ENCODE measurements at regions not wholly inside any gene's neighbourhood (a gene's known extent, or its start where the extent isn't known, plus 50 kb on each side); places are given as distances from the start of the nearest gene placed in this dataset.

GRCh38 chr10:28845009-28845682, 167.8 kb downstream of the BAMBI start:
- H3K4me1 ChIP-seq (ENCODE audit: low read length): no peaks in the 10 kb centered on the region
- H3K27me3 ChIP-seq (ENCODE audit: low read length): no peaks in the 10 kb centered on the region; the same call in 1 of the 2 replicates
- H3K4me3 ChIP-seq (ENCODE audit: low read length): no peak overlapping the region
- no peaks in the 10 kb centered on the region for H4K20me1 ChIP-seq (ENCODE audit: insufficient read depth, low read depth, low read length)
- H3K9me2 ChIP-seq (replicated peaks; ENCODE audit: insufficient read depth, low read length): no peaks in the 10 kb centered on the region
- no peak overlapping the region for H3K9ac ChIP-seq (ENCODE audit: low read length)
- H3K79me2 ChIP-seq (ENCODE audit: low read length): no peaks in the 10 kb centered on the region
- H3K27ac ChIP-seq (ENCODE audit: low read length): no peak overlapping the region
- peaks cover 7% of the 10 kb centered on the region; the same call in 1 of the 2 replicates for H3K9me3 ChIP-seq (ENCODE audit: low read length)
- H3K4me2 ChIP-seq (ENCODE audit: low read depth, low read length, poor library complexity, severe bottlenecking): no peak overlapping the region
- H3K36me3 ChIP-seq (ENCODE audit: insufficient read depth, low read length): no peaks in the 10 kb centered on the region
- no peak for DNase-seq
- H2AFZ ChIP-seq (ENCODE audit: low read length): no peak overlapping the region

GRCh38 chr10:28849309-28849708, 172.0 kb downstream of the BAMBI start:
- no peaks in the 10 kb centered on the region; the same call in 1 of the 2 replicates for H3K27me3 ChIP-seq (ENCODE audit: low read length)
- H3K9me2 ChIP-seq (replicated peaks; ENCODE audit: insufficient read depth, low read length): no peaks in the 10 kb centered on the region
- H2AFZ ChIP-seq (ENCODE audit: low read length): no peak overlapping the region
- no peak overlapping the region for H3K4me2 ChIP-seq (ENCODE audit: low read depth, low read length, poor library complexity, severe bottlenecking)
- no peaks in the 10 kb centered on the region for H4K20me1 ChIP-seq (ENCODE audit: insufficient read depth, low read depth, low read length)
- DNase-seq: no peak
- H3K79me2 ChIP-seq (ENCODE audit: low read length): no peaks in the 10 kb centered on the region
- peaks cover 7% of the 10 kb centered on the region; the same call in 1 of the 2 replicates for H3K9me3 ChIP-seq (ENCODE audit: low read length)
- no peak overlapping the region for H3K9ac ChIP-seq (ENCODE audit: low read length)
- H3K36me3 ChIP-seq (ENCODE audit: insufficient read depth, low read length): no peaks in the 10 kb centered on the region
- no peaks in the 10 kb centered on the region for H3K4me1 ChIP-seq (ENCODE audit: low read length)
- H3K4me3 ChIP-seq (ENCODE audit: low read length): no peak overlapping the region
- H3K27ac ChIP-seq (ENCODE audit: low read length): no peak overlapping the region

GRCh38 chr10:28849821-28850220, 172.5 kb downstream of the BAMBI start:
- Histone ChIP-seq H3K36me3 (ENCODE audit: insufficient read depth, low read length) (no peaks in the 10 kb centered on the region), H3K4me1 (ENCODE audit: low read length) (no peaks in the 10 kb centered on the region), H3K9me3 (ENCODE audit: low read length) (peaks cover 5% of the 10 kb centered on the region; the same call in 1 of the 2 replicates)

GRCh38 chr10:28850784-28851183, 173.5 kb downstream of the BAMBI start:
- DNase-seq: no peak
- no peaks in the 10 kb centered on the region for H3K9me2 ChIP-seq (replicated peaks; ENCODE audit: insufficient read depth, low read length)

More at GRCh38 chr10:28849821-28850220, 172.5 kb downstream of the BAMBI start:
- Histone ChIP-seq H3K9me2 (replicated peaks; ENCODE audit: insufficient read depth, low read length) (no peaks in the 10 kb centered on the region), H4K20me1 (ENCODE audit: insufficient read depth, low read depth, low read length) (no peaks in the 10 kb centered on the region), H3K79me2 (ENCODE audit: low read length) (no peaks in the 10 kb centered on the region), H3K4me3 (ENCODE audit: low read length) (no peak overlapping the region), H2AFZ (ENCODE audit: low read length) (no peak overlapping the region), H3K27ac (ENCODE audit: low read length) (no peak overlapping the region), H3K9ac (ENCODE audit: low read length) (no peak overlapping the region), H3K27me3 (ENCODE audit: low read length) (no peaks in the 10 kb centered on the region; the same call in 1 of the 2 replicates), H3K4me2 (ENCODE audit: low read depth, low read length, poor library complexity, severe bottlenecking) (no peak overlapping the region)
- DNase-seq: no peak

GRCh38 chr10:28853195-28853594, 175.9 kb downstream of the BAMBI start:
- no peaks in the 10 kb centered on the region; the same call in 1 of the 2 replicates for H3K27me3 ChIP-seq (ENCODE audit: low read length)
- no peaks in the 10 kb centered on the region for H3K36me3 ChIP-seq (ENCODE audit: insufficient read depth, low read length)
- H3K9me3 ChIP-seq (ENCODE audit: low read length): no peaks in the 10 kb centered on the region
- no peak for DNase-seq
- H3K27ac ChIP-seq (ENCODE audit: low read length): no peak overlapping the region
- no peak overlapping the region for H3K9ac ChIP-seq (ENCODE audit: low read length)
- no peak overlapping the region for H3K4me2 ChIP-seq (ENCODE audit: low read depth, low read length, poor library complexity, severe bottlenecking)
- no peak overlapping the region for H2AFZ ChIP-seq (ENCODE audit: low read length)
- H3K4me1 ChIP-seq (ENCODE audit: low read length): no peaks in the 10 kb centered on the region
- H3K4me3 ChIP-seq (ENCODE audit: low read length): no peak overlapping the region
- no peaks in the 10 kb centered on the region for H3K79me2 ChIP-seq (ENCODE audit: low read length)
- no peaks in the 10 kb centered on the region for H4K20me1 ChIP-seq (ENCODE audit: insufficient read depth, low read depth, low read length)
- H3K9me2 ChIP-seq (replicated peaks; ENCODE audit: insufficient read depth, low read length): no peaks in the 10 kb centered on the region

More at GRCh38 chr10:28850784-28851183, 173.5 kb downstream of the BAMBI start:
- Histone ChIP-seq H3K79me2 (ENCODE audit: low read length) (no peaks in the 10 kb centered on the region), H3K36me3 (ENCODE audit: insufficient read depth, low read length) (no peaks in the 10 kb centered on the region), H3K4me3 (ENCODE audit: low read length) (no peak overlapping the region), H3K4me1 (ENCODE audit: low read length) (no peaks in the 10 kb centered on the region), H3K27ac (ENCODE audit: low read length) (no peak overlapping the region), H3K9me3 (ENCODE audit: low read length) (no peaks in the 10 kb centered on the region), H3K27me3 (ENCODE audit: low read length) (no peaks in the 10 kb centered on the region; the same call in 1 of the 2 replicates), H2AFZ (ENCODE audit: low read length) (no peak overlapping the region), H4K20me1 (ENCODE audit: insufficient read depth, low read depth, low read length) (no peaks in the 10 kb centered on the region), H3K9ac (ENCODE audit: low read length) (no peak overlapping the region), H3K4me2 (ENCODE audit: low read depth, low read length, poor library complexity, severe bottlenecking) (no peak overlapping the region)

- no peaks in the 10 kb centered on the region for H3K9me2 ChIP-seq (replicated peaks; ENCODE audit: insufficient read depth, low read length)
- no peak overlapping the region for H3K4me2 ChIP-seq (ENCODE audit: low read depth, low read length, poor library complexity, severe bottlenecking)
- no peak overlapping the region for H2AFZ ChIP-seq (ENCODE audit: low read length)
- no peaks in the 10 kb centered on the region for H3K79me2 ChIP-seq (ENCODE audit: low read length)
- H3K36me3 ChIP-seq (ENCODE audit: insufficient read depth, low read length): no peaks in the 10 kb centered on the region
- H3K9ac ChIP-seq (ENCODE audit: low read length): no peak overlapping the region
- no peak overlapping the region for H3K4me3 ChIP-seq (ENCODE audit: low read length)
- no peaks in the 10 kb centered on the region for H4K20me1 ChIP-seq (ENCODE audit: insufficient read depth, low read depth, low read length)
- H3K9me3 ChIP-seq (ENCODE audit: low read length): no peaks in the 10 kb centered on the region
- no peaks in the 10 kb centered on the region for H3K4me1 ChIP-seq (ENCODE audit: low read length)
- DNase-seq: no peak
- no peaks in the 10 kb centered on the region for H3K27me3 ChIP-seq (ENCODE audit: low read length)
- no peak overlapping the region for H3K27ac ChIP-seq (ENCODE audit: low read length)
Observed at GRCh38 chr10:28857164-28857563, 179.8 kb downstream of the BAMBI start.

GRCh38 chr10:28858646-28859045, 181.3 kb downstream of the BAMBI start:
- DNase-seq: no peak

GRCh38 chr10:28859791-28860190, 182.5 kb downstream of the BAMBI start:
- H3K27me3 ChIP-seq (ENCODE audit: low read length): no peaks in the 10 kb centered on the region
- H4K20me1 ChIP-seq (ENCODE audit: insufficient read depth, low read depth, low read length): no peaks in the 10 kb centered on the region
- no peak overlapping the region for H2AFZ ChIP-seq (ENCODE audit: low read length)
- no peaks in the 10 kb centered on the region for H3K36me3 ChIP-seq (ENCODE audit: insufficient read depth, low read length)
- no peaks in the 10 kb centered on the region for H3K9me3 ChIP-seq (ENCODE audit: low read length)
- no peaks in the 10 kb centered on the region for H3K4me1 ChIP-seq (ENCODE audit: low read length)
- H3K9ac ChIP-seq (ENCODE audit: low read length): no peak overlapping the region
- no peaks in the 10 kb centered on the region for H3K9me2 ChIP-seq (replicated peaks; ENCODE audit: insufficient read depth, low read length)
- H3K4me3 ChIP-seq (ENCODE audit: low read length): no peak overlapping the region
- H3K27ac ChIP-seq (ENCODE audit: low read length): no peak overlapping the region
- no peaks in the 10 kb centered on the region for H3K79me2 ChIP-seq (ENCODE audit: low read length)
- no peak overlapping the region for H3K4me2 ChIP-seq (ENCODE audit: low read depth, low read length, poor library complexity, severe bottlenecking)
- DNase-seq: no peak

More at GRCh38 chr10:28858646-28859045, 181.3 kb downstream of the BAMBI start:
- Histone ChIP-seq H2AFZ (ENCODE audit: low read length) (no peak overlapping the region), H3K27me3 (ENCODE audit: low read length) (no peaks in the 10 kb centered on the region), H3K4me2 (ENCODE audit: low read depth, low read length, poor library complexity, severe bottlenecking) (no peak overlapping the region), H3K79me2 (ENCODE audit: low read length) (no peaks in the 10 kb centered on the region), H3K27ac (ENCODE audit: low read length) (no peak overlapping the region), H3K4me3 (ENCODE audit: low read length) (no peak overlapping the region), H3K36me3 (ENCODE audit: insufficient read depth, low read length) (no peaks in the 10 kb centered on the region), H4K20me1 (ENCODE audit: insufficient read depth, low read depth, low read length) (no peaks in the 10 kb centered on the region), H3K9ac (ENCODE audit: low read length) (no peak overlapping the region), H3K4me1 (ENCODE audit: low read length) (no peaks in the 10 kb centered on the region), H3K9me3 (ENCODE audit: low read length) (no peaks in the 10 kb centered on the region), H3K9me2 (replicated peaks; ENCODE audit: insufficient read depth, low read length) (no peaks in the 10 kb centered on the region)

Data from Karpas-422 (cell line).